Panc1 (cell line): ENCODE measurements at regions not wholly inside any gene's neighbourhood (a gene's known extent, or its start where the extent isn't known, plus 50 kb on each side); places are given as distances from the start of the nearest gene placed in this dataset.

ENCODE experiments used
- POLR2AphosphoS5 ChIP-seq: IDR thresholded peaks from 2 replicates; pipeline ENCODE4 v1.6.1; 2012; ENCODE audit warnings: mild to moderate bottlenecking, low read depth, low read length, moderate library complexity
- TF ChIP-seq, protein P1 (sequence below), 2 experiments: IDR thresholded peaks; 2 replicates each; pipeline ENCODE4 v1.6.1; 2011 to 2012; ENCODE audit warnings: low read depth in 2 of 2, control low read depth in 1 of 2, low read length in 1 of 2, mild to moderate bottlenecking in 1 of 2, moderate library complexity in 1 of 2; ENCODE audit not compliant: insufficient read depth in 1 of 2

DNA sequence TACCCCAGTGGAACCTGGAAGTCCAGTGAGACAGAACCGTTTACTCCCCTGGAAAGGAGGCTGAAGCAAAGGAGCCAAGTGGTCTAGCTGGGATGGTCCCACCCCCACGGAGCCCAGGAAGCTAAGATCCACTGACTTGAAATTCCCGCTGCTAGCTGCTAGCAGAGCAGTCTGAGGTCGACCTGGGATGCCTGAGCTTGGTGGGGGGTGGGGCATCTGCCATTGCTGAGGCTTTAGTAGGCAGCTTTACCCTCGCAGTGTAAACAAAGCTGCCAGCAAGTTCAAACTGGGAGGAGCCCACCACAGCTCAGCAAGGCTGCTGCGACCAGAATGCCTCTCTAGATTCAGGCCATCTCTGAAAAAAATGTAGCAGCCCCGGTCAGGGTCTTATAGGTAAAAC, 437.0 kb downstream of the SUCLA2 start:
- no peak for TF ChIP-seq POLR2AphosphoS5
- TF ChIP-seq, protein P1, sequence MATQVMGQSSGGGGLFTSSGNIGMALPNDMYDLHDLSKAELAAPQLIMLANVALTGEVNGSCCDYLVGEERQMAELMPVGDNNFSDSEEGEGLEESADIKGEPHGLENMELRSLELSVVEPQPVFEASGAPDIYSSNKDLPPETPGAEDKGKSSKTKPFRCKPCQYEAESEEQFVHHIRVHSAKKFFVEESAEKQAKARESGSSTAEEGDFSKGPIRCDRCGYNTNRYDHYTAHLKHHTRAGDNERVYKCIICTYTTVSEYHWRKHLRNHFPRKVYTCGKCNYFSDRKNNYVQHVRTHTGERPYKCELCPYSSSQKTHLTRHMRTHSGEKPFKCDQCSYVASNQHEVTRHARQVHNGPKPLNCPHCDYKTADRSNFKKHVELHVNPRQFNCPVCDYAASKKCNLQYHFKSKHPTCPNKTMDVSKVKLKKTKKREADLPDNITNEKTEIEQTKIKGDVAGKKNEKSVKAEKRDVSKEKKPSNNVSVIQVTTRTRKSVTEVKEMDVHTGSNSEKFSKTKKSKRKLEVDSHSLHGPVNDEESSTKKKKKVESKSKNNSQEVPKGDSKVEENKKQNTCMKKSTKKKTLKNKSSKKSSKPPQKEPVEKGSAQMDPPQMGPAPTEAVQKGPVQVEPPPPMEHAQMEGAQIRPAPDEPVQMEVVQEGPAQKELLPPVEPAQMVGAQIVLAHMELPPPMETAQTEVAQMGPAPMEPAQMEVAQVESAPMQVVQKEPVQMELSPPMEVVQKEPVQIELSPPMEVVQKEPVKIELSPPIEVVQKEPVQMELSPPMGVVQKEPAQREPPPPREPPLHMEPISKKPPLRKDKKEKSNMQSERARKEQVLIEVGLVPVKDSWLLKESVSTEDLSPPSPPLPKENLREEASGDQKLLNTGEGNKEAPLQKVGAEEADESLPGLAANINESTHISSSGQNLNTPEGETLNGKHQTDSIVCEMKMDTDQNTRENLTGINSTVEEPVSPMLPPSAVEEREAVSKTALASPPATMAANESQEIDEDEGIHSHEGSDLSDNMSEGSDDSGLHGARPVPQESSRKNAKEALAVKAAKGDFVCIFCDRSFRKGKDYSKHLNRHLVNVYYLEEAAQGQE (IDR thresholded peaks at IDR 0.05; ENCODE audit: insufficient read depth in 1 of 2, low read depth in 2 of 2, low read length in 1 of 2), result no peak
